Limb (tissue), 2 donors: ENCODE measurements at regions not wholly inside any gene's neighbourhood (a gene's known extent, or its start where the extent isn't known, plus 50 kb on each side); places are given as distances from the start of the nearest gene placed in this dataset.
A peak's percentile ranks its signal among the peaks of the same experiment; 100 is the strongest.

ENCODE experiments used
- DNase-seq, 2 donors: peaks; one replicate each; pipeline ENCODE4 v3.0.0-alpha.2; 2016; ENCODE audit errors: extremely low spot score in 2 of 2

DNA sequence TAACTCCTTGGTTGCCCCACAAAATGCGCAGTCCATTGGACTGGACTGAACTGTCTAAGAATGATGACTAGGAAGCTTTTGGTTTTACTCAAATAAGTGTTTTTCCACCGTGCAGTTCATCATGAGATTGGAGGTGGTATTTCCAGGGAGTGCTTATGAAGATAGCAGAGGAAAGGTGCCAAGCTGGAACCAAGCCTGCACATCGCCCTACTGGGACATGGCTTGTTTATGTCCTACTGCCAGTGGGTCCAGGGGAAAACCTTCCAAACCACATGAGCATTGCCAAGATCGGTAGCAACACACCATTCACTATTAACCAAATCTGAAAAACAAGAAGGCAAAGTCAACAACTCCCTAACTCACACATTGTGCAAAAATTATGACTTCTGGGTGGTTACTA is 54.7 kb upstream of the DSCAM start:
- DNase-seq = no peak

DNA sequence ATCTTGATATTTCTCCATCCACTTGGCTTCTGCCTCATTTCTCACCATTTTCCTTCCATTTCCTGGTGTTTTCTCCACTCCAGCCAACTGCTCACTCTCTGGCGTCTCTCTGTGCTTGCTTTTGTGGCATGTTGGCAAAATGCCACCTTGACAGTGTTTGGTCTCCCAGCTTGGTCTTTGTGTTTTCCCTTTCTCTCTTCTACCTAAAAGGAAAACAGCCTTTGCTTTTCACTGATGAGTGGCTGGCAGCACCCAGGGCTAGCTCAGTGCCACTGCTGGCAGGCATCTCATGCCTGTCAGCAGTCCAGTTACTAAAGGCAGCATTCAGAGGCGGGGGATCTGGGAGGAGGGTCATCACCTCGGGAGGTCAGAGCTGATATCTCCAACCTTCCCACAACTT is 55.3 kb upstream of the DSCAM start:
- DNase-seq = peak in 1 of 2 donors; percentile 32

DNA sequence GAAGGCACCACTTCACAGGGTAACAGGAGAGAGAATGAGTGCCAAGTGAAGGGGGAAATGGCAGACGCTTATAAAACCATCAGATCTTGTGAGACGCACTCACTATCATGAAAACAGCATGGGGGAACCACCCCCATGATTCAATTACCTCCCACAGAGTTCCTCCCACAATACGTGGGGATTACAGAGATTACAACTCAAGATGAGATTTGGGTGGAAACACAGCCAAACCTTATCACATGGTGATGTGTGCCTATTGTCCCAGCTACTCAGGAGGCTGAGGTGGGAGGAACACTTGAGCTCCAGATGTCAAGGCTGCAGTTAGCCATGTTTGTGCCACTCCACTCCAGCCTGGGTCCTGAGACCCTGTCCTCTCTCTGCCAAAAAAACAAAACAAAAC is 56.0 kb upstream of the DSCAM start:
- DNase-seq = no peak

DNA sequence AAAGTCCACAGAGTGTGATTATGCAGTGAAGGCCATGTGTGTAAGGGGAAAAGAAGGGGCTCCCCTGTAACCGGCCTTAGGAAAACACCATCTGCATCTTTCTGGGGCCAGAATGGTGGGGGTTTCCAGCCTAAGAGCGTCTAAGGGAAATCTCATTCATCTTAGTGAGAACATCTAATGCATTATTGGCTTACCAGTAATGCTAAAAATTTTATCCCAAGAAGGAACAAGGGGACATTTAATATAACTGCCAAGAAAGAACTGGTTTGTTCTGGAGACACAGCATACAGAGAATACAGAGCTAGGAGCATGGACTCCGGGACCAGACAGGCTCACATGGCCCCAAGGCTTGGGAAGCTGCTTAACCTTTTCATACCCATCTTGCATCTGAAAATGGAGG is 58.3 kb upstream of the DSCAM start:
- no peak for DNase-seq

DNA sequence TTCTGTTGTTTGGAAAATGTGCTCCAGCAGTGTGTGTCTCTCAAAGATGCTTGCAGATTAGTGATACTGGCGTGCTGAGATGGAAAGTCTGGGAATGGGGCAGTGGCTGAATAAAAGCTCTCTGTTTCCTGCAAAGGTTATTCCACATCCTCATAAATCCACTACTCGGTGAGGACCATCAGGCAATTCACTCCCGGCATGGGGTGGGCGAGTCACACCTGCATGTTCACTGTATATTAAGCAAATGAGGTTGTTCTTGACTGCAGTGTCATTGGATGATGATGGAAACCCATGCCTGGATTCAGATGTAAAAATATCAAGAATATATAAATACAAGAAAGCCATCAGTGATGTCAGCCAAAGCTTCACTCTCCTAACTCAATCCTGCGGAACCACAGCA is 65.4 kb upstream of the DSCAM start:
- DNase-seq = no peak

DNA sequence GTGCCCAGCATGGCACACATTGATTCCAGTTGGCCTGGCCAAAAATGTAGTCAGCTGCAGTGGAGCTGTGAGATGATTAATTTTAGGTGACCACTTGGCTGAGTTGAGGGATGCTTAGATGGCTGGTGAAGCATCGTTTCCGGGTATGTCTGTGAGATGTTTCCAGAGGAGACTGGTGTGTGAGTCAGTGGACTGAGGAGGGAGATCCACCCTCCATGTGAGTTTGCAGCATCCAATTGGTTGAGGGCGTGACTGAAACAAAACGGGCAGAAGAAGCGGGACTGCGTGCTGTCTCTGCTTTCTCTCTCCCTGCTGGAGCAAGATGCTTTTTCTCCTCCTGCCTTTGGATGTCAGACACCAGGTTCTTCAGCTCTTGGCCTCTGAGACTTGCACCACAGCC is 68.2 kb upstream of the DSCAM start:
- no peak for DNase-seq

DNA sequence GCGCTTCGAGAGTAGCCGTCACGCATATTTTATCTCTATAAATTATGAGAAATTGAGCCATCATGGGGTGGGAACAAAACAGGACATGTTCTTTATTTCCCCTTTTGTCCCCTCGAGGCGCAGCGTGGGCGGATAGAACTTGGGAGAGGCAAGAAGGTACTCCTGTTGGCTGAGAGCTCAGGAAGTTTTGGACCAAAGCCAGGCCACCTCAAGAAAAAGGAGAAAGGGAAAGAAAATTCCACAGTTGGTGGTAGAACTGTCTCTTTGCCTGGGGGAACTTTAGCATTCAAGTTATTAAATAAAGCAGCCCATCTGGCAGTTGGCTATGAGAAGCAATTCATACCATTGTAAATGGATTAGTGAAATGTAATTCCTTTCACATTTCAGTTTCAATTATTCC is 76.4 kb upstream of the DSCAM start:
- DNase-seq = no peak

DNA sequence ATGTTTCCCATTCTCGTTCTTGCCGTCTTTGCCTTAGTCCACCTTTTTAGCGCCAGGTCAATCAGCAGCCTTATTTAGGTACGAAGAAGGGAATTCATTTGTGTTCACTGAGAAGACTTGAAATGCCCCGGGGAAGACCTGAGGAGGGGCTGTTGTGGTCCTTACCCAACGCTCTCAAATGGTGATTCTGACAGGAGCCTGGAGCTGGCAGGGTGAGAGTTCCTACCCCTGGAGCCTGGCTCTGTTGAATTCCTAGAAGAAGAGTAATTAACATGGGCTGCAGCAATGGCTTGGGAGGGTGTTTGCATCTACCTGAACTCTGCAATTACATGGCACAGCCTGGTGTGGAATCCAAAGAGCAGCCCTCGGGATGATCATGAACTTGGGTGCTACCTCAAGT is 76.9 kb upstream of the DSCAM start:
- no peak for DNase-seq

DNA sequence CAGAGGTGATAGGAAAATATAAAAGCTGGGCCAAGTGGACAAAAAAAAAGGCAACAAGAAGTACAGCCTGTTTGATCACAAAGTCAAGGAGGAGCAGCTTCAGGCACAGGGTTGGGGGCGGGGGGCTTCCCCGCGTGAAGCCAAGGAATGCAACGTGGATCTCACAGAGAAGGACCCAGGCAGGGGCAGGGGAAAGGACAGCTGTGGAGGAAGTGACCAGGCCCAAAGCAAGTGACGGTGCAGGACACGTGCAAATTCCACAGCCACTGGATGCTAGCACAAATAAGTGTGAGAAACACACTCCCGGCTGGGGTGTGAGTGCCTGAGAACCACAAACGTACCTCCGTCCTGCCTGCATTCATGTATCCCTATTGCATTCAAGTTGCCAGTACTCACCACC is 77.7 kb upstream of the DSCAM start:
- no peak for DNase-seq

DNA sequence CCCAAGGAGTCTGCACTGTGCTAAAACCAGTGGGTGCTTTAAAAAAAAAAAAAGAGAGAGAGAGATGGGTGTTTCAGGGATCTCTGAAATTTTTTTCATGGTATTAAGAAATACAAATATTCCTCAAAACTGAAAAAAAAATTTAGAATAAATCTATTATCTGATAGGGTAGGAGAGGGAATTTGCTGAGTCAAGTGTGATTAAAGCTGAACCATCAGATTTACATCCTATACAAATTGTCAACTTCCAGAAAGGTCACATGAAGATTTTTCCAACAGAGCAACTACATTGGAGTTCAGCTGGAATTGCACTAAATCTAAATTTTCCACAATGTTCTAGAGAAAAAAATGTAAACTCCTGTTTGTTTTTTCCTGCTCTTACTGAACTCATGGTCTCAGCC is 79.3 kb upstream of the DSCAM start:
- no peak for DNase-seq

DNA sequence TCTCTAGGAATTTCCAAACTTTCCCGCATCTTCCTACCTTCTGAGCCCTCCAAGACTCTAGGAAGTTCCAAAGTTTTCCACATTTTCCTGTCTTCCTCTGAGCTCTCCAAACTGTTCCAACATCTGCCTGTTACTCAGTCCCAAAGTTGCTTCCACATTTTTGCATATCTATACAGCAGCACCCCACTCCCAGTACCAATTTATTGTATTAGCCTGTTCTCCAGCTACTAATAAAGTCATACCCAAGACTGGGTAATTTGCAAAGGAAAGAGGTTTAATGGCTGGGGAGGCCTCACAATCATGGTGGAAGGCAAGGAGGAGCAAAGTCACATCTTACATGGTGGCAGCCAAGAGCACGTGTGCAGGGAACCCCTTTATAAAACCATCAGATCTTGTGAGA is 82.9 kb upstream of the DSCAM start:
- no peak for DNase-seq

DNA sequence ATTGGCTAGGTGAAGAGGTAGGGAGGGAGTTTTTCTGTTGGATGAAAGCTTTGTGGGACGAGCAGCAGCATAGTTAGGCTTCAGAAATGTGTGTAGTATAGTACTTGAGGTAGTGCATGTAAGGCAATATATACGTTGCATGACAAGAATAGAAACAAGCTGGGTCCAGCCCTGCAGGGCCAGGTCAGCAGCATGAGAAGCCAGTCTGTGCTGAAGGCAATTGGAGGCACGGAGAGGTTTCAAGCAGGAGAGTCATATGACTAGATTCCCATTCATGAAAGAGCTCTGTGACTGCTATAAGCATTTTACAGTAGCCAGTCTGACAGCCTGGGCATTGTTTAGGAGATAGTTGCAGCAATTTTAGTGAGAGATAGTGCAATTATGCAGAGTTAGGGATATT is 84.2 kb upstream of the DSCAM start:
- no peak for DNase-seq

DNA sequence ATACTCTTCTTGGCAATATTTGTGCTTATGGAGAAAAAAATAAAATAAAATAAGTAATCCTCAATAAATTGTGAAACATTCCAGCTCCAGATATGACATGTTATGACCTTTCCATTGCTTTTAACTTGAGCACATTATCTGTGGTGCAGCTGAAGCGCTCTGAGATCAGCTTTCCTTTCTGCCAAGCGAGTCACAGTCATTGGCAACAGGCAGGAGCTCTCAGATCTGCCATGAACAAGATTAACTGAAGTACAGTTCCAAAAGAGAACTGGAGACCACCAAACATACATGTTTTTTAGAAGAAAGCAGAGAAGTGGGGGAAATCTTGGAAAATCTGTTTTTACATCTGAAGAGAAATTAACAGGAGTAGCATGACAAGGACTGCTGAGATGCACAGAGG is 89.2 kb upstream of the DSCAM start:
- DNase-seq = no peak

DNA sequence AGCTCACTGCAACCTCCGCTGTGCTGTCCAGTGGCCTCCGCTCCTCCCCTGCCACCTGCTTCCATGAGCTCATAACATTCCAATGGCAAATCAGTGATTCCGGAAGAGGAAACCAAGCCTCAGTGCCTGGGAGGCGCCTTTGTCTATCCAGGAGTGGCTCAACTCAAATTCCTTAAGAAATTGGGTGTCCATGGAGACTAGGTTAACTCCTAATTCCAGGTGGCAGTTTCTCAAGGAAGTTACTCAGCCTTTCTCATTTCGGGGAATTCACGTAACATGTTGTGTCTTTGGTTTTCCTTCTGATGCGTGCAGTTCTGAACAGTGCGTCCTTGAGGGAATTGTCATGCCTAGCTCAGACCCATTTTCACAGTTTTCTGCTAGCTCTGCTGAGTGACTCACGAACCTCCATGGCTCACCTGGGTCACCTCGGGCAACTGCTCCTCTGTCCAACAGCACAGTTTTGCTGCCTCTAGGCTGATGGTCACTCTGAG is 89.9 kb upstream of the DSCAM start:
- DNase-seq = no peak

DNA sequence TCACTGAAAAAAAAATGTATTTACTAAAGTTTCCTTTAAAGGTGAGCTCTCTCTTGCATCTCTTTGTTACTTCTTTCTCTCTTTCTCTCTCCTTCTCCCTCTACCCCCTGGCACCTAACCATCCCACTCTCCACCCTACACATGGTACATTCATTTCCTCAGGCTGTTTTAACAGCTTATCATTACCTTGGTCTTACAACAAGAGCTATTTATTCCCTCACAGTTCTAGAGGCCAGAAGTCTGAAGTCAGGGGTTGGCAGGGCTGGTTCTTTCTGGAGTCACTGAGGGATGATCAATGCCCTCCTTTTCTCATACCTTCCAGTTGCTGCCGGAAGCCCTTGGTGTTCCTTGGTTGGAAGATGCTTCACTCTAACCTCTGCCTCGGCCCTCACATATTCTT is 91.1 kb upstream of the DSCAM start:
- DNase-seq = no peak

DNA sequence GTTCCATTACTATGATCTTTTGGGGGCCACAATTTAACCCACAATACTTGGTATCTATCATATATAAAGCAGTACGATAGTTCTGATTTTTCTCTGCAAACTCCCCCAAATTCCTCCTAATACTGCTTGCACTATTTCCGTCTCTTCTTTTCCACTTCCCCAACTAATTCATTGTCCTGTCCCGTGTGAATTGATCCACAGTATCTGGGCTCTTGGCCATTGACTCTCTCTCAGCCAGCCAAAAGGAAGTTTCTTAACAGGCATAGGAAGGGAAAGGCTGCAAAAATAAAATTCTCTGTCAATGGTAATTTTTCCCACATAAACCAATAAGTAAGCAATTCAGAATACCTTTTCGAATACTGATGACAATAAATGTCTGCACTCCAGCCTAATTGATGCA is 91.7 kb upstream of the DSCAM start:
- DNase-seq = no peak

DNA sequence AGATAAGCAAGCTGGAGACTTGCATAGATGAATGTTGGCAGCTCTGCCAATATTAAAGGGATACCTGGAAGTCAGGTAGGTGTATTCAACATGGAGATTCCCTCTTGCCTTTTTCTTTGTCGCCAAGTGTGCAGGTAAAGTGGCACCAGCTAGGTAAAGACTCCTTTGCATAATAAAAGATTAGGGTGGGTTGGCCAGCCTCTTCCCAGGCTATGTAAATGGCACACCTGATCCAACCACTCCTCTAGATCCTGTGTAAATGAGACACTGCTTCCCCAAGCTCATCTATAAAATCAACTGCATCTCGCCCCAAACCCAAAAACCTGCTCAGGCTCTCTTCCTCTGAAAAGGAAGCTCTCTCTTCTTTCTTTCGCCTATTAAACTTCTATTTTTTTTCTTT is 100.8 kb upstream of the DSCAM start:
- no peak for DNase-seq

DNA sequence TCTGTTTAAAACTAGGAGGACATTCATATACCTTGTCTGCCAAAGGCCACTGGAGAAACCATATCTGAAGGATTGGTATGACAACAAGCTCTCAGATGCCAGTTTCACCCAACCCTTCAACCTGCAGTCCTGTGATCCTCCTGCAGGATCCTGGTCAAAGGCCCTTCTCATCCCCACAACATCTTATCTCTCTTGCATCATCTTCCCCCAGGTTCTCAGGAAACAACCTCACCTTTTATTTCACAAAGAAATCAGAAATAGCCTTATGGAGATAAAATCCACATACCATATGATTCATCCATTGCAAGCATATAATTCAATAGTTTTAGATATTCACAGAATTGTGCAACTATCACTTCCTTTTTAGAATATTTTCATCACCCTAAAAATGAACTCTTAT is 104.0 kb upstream of the DSCAM start:
- no peak for DNase-seq

DNA sequence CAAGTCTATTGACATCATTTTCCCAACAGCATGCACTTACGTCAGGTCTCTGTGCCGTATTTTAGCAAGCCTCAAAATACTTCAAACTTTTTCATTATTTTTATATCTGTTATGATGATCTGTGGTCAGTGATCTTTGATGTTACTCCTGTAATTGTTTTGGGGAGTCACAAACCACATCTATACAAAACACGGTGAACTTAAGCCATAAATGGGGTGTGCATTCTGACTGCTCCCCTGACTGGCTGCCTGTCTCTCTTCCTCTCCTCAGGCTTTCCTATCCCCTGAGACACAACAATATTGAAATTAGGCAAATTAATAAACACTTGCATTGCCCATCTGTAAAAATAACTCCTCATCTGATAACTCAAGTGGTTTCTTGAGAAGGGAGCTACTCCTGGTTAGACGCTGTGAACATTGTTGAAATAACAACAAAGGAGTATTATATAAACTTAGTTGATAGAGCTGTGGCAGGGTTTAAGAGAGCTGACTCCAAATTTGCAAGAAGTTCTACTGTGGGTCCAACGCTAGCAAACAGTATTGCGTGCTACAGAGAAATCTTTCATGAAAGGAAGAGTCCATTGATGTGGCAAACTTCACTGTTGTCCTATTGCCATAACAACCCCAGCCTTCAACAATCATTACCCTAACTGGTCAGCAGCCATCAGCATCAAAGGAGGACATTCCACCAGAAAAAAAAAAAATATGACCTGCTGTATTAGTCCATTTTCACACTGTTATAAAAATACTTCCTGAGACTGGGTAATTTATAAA is 105.8 kb upstream of the DSCAM start:
- no peak for DNase-seq

DNA sequence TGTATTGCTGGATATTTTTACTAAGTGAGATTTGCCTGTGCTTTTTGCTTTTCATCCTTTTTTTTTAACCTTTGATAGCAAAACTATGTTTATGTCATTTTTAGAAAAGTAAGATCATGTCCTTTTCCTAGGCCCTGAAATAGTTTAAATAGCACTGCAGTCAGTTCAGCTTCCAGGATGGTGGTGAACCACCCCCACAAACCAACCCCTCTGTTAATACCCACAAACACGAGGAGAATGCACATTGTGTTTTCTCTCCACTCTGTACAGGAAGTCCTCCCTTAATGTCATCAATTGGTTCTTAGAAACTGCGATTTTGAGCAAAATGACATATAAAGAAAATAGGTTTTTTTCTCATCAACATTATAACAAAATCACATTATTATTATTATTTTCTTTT is 117.7 kb upstream of the DSCAM start:
- no peak for DNase-seq

DNA sequence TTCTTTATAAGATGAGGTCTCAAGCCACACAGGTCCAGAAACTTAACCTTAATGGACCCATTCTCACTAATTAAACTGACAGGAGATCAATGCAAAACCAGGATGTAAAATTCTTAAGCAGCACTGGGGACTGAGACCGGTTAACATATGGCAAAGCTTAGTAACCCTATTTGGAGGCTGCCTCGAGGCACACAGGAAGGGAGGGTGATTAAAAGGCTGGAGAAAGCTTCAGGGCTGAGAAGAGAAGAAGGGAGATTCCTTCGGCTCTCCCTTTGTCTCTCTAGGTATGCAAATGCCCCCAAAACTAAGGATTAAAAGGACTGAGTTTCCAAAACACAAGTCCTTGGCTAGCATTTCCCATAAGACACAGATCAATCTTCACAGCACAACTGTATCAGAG is 120.8 kb upstream of the DSCAM start:
- DNase-seq = no peak

DNA sequence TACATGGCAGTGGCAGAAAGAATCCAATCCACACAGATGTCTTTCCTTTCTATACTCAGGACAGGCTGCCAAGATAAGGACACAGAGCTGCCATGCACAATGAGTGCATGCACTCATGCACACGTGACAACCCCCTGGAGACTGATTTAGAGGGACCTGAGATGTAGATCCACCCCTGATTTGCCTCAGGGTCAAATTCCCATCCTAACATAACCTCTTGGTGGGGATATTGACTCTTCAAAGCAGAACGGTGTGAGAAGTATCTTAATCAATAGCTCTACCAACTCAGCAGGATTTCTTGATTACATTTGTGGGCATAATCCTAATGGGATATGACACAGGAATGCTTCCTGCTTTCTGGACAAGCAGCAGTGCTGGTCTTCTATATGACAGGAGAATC is 125.2 kb upstream of the DSCAM start:
- no peak for DNase-seq

DNA sequence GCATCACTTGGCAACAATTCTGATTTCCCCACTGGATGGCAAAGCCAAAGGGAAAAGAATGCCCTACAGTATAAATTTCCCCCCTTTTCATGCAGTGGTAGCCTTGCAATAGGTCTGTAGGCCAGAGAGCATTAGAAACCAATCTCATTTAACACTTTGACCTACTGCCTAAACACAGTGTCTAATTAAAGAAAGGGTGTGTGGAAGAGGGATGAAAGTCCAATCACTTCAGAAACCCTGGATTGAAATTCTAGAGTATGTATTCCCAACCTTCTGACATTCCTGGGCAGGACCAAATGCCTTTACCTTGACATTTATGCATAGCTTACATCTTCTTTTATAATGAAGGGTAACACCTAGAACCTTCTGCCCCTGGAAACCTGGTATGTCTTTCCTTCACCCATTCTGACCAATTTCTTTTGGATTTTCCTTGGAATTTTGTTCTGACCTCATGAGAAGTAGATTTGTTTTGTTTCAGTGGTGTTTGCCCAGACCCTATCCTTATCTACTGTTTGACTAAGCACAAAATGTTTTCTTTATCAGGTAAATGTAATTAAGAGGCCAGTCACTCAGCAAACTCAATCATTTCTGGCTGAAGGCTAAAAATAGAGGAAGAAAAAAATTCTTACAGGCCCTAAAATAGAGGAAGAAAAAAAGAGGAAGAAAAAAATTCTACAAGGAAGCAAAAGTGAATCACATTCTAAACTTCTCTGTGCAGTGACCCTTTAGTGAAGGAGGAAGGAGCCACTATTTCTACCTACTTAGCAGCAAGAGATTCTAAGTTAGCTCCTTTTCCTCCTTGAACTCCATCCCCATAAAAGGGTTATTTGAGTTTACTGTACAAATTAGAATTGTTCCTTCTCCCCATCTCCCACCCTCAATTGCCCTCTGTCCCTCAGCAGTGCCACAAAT is 129.5 kb upstream of the DSCAM start:
- no peak for DNase-seq
